Heart left ventricle (tissue), 13 donors: ENCODE measurements at regions not wholly inside any gene's neighbourhood (a gene's known extent, or its start where the extent isn't known, plus 50 kb on each side); places are given as distances from the start of the nearest gene placed in this dataset.

ENCODE experiments used
- CTCF ChIP-seq, 12 donors: fragments of 200-600 bp; sonication (generic) in 4 of 12; IDR thresholded peaks; one replicate each; pipeline versions ENCODE4 v1.5.0 to v1.8.0; 2018 to 2022; ENCODE audit warnings: antibody characterized with exemption in 12 of 12, mild to moderate bottlenecking in 5 of 12
- POLR2A ChIP-seq, 2 donors: fragments of 450-650 bp; IDR thresholded peaks; one replicate each; pipeline ENCODE4 v1.6.1; 2017; ENCODE audit warnings: antibody characterized with exemption in 2 of 2, mild to moderate bottlenecking in 2 of 2, moderate library complexity in 2 of 2
- donor health status: ischemic (EF 13 %, LVEDD 7.1; RV severe dilation, severe dysfunction).
- donor health status: DM: no; HTN: yes; CAD: no.
- donor health status: DM: no; HTN: no; CAD: no.
- donor health status: ischemic (EF 25% LVEDD 6.9; RV normal size, moderate dysfunction).
- donor health status: ischemic (EF 25% LVEDD 5.7; RV mildly dilated, moderate dysfunction).
- donor health status: ischemic (EF 35%, LVEDD 5.7; RV mildly dilated, moderate dysfunction).
- donor health status: nonischemic (EF 11% LVEDD 7.7; RV severe dilation, severe dysfunction).
- donor health status: DM: yes; HTN: yes; CAD: no.
- donor health status: PGD.
- donor health status: ischemic (EF 29% LVEDD 5.4; RV normal size, mild dysfunction).
- donor health status: nonischemic (EF 23%, LVEDD 6.1; RV moderate dilation, normal function).

DNA sequence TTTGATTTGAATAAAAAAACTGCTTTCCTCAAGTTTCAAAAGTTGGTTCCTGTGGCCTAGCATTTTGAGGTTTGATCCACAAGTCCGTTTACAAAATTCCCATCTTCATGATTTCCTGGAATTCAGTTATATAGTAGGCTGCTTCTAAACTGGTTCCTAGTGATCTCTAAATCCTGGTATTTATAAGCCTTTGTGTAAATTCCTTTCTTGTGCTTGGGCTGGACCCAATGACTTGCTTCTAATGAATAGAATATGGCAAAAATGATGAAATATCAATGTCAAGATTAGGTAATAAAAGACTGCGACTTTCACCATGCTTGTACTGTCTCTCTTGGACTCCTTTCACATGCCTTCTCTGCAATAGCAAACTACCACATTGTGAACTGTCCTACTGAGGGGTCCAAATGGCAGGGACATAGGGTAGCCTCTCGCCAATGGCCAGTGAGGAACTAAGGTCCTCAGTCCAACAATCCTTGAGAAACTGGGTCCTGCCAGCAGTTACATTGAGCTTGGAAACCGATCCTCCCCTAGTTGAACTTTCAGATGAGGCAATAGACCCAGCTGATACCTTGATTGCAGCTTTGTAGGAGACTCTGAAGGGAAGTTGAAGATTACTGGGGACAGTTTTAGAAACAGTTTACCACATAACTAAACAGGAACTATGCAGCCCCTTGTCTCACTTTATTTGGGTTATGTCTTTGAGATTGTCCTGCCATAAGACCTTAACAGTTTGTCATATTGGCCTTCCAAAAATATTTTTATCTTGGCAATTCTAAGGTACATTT lies 303.9 kb upstream of the TBC1D5 start:
- TF ChIP-seq CTCF (IDR thresholded peaks at IDR 0.05): no peak
- no peak for TF ChIP-seq POLR2A (IDR thresholded peaks at IDR 0.05)
